ENCODE measurements at regions not wholly inside any gene's neighbourhood (a gene's known extent, or its start where the extent isn't known, plus 50 kb on each side); places are given as distances from the start of the nearest gene placed in this dataset.

DNA sequence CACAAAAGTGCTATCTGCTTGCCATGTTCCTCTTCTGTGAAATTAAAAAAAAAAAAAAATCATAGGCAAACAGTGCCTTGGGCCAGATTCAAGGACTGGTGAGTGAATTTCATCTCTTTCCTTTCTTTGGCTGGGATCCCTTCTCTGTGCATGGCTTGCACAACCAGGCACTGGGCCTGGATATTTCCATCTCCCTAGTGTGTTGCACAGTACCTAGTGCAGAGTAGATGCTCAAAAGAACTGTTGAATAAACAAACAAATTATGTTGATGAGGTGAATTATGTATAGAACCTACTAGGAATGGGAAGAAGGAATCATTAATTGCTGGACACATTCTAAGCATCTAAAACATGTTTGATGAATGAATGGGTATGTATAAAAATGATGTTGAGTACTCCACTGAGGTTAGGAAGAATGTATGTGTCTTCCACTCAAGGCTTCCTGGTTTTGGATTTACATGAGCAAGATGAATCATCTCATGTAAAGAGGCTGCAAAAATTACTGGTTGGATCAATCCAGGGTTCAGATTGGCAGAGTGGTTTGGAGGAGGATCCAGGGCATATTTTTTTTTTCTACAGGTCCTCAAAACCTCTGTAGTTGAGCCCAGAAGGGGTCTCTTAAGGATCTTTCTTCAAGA lies 93.2 kb downstream of the EMP1 start:
- no peak for DNase-seq (ENCODE audit: low read depth in 2 of 2)

DNA sequence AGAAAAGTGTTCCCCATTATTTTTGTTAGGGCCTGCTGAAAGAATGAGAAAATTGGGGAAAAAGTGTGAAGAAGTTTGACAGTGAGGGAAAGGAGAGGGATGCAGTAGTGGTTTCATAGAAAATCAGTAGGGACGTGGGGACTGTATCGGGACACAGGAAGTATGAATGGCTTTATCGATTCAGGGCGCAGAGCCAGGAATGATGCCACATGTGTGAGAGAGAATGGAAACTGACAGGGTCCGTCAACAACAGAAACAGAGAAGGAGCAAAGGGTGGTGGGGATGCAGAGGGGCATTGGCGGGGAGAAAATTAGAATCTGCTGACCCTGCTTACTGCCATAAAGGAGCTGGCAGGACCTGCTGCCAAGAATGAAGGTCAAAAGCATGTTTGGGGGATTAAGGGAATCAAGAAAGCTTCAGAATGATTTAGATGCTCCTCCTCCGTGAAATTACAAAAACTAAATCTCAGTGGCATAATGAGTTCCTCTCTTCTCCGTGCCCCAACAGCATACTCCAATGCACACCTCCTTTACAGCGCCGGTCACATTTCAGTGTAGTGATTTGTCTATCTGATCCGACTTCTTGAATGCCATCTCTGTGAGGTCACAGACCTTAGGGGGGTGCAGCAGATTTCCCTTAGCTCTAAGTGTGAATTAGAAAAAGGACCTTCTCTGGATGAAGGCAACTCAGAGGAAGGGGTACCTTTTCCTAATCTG lies 92.6 kb downstream of the EMP1 start:
- no peak for DNase-seq (ENCODE audit: low read depth in 2 of 2)

DNA sequence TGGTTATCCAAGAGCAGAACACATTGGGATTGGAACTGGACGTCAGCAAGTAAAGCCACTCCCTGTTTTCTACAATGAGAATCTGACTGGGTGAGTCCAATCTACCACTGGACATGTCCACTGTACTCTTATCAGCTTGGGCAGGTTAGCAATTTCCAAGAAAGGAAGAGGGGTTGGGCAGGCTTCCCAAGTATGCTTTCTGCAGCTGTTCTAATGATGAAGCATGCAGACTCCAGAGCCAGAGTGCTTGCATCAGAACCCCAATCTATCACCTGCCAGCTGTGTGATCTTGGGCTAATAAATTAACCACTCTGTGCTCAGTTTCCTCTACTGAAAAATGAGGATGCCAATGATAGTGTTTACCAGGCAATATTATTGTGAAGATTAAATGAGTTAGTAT lies 92.0 kb downstream of the EMP1 start:
- DNase-seq (ENCODE audit: low read depth in 2 of 2), result no peak

DNA sequence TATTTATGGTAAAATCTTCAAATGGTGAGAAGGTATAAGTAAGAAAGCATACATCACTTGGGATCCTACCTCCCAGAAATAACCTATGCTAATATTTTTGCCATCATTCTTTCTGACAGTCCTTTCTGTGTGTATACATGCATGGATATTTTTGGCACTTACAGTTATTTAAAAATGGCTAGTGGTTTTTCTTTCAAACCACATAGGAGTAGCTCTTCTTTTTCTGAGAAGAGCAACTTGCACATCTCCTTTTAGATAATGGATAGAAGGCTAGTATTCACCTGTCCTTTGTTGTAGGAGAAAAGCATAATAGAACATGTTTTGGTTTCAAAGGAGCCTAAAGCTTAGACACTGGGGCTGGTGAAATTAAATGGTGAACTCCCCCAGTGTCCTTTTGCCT lies 87.3 kb downstream of the EMP1 start:
- no peak for DNase-seq (ENCODE audit: low read depth in 2 of 2)

DNA sequence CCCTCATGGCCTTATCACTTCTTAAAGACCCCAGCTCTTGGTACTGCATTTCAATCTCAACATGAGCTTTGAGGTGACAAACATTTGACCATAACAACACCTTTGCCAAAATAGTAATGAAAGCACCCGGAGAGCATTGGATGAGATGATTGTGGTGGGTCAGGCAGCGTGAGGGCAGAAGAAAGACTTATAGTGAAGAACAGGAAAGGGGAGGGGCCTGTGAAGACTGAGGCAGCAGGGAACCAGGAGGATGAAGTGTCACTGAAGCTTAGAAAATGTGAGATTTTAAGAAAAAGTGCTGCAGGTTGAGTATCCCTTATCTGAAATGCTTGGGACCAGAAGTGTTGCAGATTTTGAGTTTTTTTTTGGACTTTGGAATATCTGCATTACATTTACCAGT lies 86.3 kb downstream of the EMP1 start:
- no peak for DNase-seq (ENCODE audit: low read depth in 2 of 2)

DNA sequence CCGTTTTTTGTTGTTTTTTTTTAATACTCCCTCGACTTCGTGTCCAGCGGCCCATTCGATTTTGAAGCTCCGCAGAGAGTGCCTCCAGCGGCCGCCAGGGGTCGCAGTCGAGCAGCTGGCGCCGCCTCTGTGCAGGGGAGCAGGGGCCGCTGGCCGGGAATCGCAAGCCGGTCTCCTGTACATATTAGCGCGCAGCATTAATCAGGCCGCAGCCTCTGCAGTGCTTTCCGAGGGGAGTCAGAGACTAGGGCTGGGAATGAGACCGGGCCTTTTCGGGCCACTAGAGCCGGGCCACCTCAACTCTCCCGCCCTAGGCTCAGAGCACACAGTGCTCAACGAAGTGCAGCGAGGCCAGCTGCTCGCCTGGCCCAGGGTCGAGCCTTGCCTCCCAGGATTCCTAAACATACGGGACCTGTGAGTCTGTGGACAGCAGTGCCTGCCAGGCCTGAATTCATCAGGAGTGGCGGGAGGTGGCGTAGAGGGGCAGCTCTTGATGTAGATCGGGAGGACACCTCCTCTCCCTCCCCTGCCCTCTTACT lies 81.8 kb downstream of the EMP1 start:
- DNase-seq (ENCODE audit: low read depth in 2 of 2), result peak; percentile 47

DNA sequence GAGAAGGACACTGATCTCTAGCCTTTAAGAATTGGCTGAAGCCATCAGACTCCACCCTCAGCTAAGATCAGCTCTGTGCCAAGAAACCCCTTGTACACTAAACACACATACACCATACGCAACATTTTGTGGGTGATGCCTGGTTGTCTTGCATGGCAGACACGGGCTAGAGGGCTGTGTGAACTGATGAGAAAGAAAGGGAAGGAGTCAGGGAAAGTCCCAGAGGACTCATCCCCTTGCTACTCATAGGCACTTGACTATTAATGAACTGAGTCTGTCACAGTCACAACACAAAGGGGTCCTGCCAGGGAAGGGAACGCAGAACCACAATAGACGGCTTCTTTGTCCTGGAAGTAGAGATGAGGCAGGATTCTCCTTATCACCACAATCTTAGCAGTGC lies 80.8 kb downstream of the EMP1 start:
- no peak for DNase-seq (ENCODE audit: low read depth in 2 of 2)

DNA sequence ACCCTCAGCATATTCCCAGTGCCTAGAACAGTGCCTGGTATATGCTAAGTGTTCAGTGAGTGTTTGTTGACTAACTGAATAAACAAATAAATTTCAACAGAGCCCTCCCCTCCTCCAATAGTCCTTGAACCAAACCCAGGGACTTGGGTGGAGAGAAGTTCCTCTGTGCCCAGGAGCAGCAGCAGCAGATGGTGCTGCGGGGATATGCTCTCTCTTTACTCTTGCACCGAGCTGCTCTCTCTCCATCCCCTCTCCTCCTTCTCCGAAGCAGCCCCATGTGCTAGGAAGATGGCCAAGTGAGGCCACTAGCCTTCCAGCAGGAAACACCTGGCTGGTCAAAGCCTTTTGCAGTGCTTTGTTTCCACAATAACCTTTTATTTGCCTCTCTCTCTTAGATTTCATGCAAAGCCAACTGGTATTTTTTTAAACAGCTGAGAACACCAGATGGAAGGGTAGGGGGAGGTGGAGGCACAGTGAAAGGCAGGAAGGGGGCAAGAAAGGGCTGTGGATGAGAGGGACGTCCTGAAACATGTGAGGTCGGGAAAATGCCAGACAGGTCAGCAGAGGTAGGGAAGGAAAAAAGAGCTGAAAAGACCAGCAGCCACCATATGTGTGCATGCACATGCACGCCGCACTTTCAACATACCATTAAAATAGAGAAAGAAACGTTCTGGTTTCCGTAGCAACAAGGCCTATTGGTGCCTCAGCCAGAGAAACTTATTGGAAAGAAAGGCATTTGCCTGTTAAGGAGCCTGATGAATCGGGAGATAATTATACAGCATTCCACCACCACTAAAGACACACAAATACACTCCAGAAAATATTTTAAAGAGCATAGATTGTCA lies 78.9 kb downstream of the EMP1 start:
- DNase-seq (ENCODE audit: low read depth in 2 of 2), result no peak

DNA sequence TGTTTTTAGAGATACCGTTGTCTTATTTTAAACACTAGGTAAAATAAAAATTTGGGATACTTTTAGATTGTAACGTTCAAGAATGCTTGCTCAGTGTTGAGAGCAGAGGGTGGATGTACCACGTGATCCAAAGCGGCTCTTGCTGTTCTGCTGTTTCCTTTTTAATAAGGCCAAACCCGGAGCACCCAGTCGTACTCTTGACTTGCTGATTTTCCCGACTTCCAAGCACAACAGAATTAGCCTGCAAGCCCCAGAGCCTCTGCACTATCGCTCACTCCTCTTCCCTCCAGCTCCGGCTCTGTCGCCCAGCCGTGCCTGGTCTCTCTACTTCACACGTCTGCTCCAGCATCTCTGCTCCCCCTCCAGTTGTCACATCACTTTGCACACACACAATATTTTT lies 77.3 kb downstream of the EMP1 start:
- DNase-seq (ENCODE audit: low read depth in 2 of 2), result no peak

DNA sequence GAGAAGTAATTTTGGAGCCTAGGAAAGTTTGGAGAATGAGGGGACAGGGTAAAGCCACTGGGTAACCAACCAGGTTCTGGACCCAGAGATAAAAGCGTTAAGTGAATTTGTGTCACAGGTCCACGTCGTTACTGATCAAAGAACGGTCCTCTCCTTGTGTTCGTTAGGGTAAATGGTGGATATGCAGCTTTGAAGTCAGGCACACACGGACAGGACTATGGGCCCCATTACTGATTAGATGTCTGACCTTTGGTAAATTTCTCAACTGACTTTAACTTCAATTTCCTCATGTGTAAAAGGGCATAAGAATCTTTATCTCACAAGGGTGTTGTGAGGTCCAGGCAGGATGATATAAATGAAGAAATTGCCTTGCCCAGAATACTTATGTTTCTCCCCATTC lies 76.6 kb downstream of the EMP1 start:
- no peak for DNase-seq (ENCODE audit: low read depth in 2 of 2)

DNA sequence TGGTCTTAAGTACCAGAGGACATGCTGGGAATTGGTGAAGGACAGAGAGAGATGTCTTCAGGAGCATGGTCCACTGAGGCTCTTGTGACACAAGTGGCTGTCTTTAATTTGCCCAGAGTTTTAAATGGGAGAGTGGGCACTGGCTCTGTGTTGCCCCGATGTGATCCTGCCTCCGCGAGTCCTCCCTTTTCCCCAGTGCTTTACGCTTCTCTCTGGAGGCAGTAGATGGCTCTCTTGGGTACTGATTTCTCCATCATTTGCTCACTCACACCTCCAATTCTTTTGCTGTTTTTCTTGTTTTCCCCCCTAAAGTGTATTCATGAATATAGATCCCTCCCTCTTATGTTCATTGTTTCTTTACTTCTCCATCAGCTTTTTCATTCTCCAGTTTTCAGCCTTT lies 74.3 kb downstream of the EMP1 start:
- DNase-seq (ENCODE audit: low read depth in 2 of 2), result no peak
